ENCODE measurements at regions not wholly inside any gene's neighbourhood (a gene's known extent, or its start where the extent isn't known, plus 50 kb on each side); places are given as distances from the start of the nearest gene placed in this dataset.

DNA sequence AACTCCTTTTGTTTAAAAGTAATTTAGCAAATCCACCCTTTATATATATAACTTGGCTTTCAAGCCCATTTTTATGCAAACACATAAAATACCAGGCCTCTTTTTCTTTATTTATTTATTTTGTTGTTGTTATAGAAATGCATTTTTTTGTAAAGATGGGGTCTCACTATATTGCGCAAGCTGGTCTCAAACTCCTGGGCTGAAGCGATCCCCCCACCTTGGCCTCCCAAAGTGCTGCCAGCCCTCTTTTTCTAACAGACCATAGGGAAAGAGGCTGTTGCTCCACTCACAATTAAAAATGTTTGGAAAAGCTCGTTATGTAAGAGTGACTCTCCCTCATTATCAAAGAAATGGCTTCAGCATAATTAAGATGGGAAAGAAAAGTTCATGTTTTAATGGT lies 440.9 kb downstream of the HACE1 start:
- DNase-seq (ENCODE audit: low spot score): no peak

DNA sequence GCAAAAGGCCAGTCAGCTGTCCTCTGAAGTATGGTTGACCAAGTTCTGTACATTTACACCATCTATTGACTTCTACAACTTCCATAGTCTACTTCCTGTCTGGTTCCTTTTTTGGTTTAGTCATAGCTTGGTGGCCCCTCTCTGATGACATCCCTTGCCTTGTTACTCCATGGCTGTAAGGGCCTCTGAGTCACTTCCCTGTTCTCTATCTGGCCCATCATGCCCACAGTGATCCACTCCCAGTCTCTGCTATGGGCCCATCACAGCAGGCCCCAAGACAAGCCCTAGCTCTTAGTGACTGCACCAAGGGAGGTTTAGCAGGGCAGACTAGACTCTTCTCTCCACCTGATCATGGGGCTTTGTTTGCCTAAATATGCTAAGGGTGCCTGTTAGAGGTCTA lies 441.6 kb downstream of the HACE1 start:
- DNase-seq (ENCODE audit: low spot score): peak; percentile 53

DNA sequence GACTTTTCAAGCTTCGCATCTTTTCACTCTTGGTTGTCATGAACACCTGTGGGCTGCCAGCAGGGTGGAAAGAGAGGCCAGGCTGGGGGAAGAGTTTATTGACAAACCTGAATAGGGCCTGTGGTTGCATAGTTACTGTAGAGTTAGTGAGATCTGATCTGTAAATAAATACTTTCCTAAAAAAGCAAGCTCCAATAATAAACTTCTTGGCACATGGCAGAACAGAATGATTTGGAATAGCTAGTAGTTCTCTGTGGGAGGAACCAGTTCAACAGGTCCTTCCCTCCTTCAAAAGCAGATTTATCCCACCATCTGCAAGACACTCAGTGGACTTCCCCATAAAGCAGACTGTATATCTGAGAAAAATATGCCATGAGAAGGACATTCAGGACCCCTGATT lies 445.0 kb downstream of the HACE1 start:
- no peak for DNase-seq (ENCODE audit: low spot score)

DNA sequence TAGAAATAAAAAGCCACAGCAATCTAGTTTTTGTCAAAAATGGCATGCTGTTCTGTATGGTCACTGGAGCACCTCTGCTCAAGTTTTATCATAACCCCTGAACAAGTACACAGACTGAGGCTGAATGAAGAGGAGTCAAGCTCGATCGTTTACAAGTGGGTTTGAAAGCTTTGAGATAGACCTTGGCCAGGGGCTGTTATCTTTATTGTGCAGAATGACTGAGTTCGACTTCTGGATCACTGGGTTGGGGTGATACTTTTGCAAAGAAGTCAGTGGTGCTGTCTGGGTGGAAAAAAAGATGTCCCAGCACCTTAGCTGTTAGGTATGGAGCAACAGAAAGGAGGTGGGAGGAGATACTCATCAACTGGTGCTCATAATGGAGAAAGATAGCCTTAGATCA lies 446.0 kb downstream of the HACE1 start:
- DNase-seq (ENCODE audit: low spot score): no peak

DNA sequence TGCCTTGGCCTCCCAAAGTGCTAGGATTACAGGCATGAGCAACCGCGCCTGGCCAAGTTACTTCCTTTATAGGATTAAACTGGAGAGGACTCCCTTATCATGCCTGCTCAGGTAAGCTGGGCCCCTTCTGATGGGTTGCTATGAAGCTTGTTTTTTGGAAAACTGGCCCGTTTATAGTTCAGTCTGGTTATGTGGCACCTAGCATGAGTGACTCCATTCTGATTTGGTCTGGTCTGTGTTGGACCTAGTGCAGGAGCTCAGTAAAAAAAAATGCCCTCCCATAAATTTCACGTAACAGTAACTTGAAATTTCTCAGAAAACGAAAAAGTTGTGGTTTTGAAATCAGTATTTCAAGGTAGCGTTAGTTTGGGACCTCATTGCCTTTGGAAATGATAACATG lies 448.4 kb downstream of the HACE1 start:
- DNase-seq (ENCODE audit: low spot score): no peak

DNA sequence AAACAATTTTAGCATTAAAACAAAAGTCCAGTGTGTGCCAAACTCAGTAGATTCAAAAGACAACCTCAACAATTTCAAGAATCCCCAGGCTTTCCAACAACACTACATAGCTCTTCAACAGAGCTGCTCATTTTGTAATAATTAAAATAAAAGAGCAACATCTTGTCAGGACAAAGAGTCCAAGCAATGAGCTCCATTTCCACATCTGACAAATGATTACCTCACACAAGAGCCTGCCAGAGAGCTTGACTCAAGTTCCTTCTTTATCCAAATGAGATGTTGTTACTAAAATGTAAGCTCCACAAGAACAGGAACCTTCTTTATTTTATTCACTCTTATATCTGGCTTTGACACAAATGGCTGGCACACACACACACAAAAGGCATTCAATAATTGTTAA lies 449.8 kb downstream of the HACE1 start:
- peak; percentile 10 for DNase-seq (ENCODE audit: low spot score)

DNA sequence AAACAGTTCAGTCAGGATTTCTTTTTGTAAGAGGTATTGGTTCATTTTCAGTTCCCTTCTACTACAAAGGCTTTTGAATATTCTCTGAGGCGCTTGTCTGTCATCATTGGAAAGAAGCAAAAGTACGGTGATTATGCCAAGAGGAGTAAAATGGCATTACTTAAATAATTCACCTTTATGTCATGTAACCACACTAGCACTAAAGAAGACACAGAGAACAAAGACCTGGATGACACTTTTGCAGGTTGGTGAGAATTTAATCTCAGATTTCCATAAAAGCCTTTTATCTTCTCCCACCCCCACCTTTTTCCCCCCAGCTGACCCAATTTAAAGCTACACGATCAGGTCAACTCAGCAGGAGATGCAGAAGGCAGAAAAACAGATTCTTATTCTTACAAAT lies 451.8 kb downstream of the HACE1 start:
- no peak for DNase-seq (ENCODE audit: low spot score)

DNA sequence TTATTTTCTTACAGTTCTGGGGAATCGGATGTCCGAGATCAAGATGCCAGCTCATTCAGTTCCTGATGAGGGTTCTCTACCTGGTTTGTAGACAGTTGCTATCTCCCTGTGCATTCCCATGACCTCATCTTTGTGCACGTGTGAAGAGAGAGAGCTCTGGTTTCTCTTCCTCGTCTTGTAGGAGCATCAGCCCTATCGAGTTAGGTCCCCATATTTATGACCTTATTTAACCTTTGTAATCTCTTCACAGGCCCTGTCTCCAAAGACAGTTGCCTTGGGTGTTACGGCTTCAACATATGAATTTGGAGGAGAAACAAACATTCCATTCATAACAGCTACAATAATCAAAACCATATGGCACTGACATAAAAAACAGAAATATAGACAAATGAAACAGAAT lies 455.3 kb downstream of the HACE1 start:
- no peak for DNase-seq (ENCODE audit: low spot score)

DNA sequence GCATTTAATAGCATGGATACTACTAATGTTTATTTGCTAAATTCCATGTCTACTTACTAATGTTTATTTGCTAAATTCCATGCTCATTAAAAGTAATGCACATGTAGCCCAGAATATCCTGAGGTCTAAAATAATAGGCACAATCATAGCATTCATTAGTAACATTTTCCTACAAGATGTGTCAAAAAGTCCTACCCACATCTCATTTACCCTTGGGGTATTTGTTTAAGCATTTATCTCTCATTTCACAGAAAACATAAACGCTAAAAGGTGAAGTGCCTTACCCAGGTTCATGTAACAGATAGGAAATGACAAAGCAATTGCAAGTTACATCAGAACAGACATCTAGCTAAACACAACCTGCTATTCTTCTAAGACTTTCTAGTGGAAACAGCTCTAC lies 457.1 kb downstream of the HACE1 start:
- DNase-seq (ENCODE audit: low spot score): no peak

DNA sequence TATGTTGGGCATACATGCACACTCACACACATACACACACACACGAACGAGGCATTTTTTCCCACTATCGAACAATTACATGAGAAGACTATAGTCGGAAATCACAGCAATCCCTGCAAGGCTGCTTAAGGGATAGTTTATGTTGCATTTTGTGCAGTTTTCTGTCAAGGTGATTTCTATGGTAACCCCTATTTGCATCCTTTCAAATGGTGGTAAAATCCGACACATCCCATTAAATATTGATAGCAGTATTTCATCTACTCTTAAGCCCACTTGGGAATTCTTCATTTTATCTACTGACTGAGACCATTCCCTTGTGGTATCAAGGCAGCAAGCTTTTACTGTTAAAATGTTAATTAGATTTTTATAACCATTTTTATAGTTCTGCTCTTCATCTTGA lies 457.8 kb downstream of the HACE1 start:
- DNase-seq (ENCODE audit: low spot score): no peak

DNA sequence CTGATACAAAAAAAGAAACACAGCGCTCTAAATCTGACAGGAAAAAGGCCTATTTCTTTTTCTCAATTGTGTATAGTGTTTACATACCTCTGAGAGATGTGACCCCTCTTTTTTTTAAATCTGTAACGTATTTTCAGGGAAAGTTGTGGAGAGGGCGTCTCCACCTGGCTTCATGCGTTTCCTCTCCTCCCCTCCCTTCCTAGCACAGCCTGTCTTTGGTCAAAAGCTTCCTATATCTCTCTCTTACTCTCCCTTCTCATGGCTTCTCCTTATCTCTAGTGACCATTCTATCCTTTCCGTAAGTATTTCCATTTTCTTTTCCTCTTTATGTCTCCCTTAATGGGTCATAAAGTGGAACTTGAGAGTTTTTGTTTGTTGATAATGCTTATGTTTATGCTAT lies 458.9 kb downstream of the HACE1 start:
- DNase-seq (ENCODE audit: low spot score): no peak

DNA sequence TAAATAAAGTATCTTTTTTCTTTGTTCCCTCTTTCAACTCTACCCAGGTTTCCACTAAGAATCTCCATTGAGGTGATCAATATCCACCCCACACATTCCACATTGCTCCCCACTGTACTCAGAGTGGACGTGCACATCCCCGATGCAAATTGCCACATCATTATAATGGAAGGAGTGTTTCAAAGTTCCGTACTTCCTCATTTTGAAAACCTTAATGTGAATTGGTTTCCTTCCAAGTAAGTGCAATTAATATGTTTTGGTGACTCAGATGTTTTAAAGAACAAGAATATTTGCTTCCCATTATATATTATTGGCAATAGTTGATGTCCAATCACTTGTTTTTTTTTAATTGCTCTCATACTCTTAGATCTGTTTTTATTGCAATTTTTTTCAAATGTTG lies 463.6 kb downstream of the HACE1 start:
- DNase-seq (ENCODE audit: low spot score): no peak

DNA sequence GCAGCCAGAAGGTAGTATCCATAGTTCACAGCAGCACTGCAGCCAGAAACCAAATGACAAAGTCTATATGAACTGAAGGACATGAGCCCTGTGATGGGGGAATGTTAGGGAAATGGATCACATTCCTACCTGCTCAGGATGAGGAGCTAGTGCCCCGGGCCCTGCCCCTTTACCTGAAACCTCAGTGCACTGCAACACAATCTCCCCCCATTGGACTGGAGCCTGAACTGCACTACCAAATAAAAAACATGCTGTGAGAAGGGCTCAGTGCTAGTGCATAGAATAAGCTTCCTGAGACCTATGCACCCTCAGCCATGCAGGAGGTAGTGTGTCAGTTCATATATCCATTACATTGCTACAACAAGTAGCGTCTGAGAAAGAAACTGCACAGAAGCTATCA lies 477.8 kb downstream of the HACE1 start:
- DNase-seq (ENCODE audit: low spot score): no peak

DNA sequence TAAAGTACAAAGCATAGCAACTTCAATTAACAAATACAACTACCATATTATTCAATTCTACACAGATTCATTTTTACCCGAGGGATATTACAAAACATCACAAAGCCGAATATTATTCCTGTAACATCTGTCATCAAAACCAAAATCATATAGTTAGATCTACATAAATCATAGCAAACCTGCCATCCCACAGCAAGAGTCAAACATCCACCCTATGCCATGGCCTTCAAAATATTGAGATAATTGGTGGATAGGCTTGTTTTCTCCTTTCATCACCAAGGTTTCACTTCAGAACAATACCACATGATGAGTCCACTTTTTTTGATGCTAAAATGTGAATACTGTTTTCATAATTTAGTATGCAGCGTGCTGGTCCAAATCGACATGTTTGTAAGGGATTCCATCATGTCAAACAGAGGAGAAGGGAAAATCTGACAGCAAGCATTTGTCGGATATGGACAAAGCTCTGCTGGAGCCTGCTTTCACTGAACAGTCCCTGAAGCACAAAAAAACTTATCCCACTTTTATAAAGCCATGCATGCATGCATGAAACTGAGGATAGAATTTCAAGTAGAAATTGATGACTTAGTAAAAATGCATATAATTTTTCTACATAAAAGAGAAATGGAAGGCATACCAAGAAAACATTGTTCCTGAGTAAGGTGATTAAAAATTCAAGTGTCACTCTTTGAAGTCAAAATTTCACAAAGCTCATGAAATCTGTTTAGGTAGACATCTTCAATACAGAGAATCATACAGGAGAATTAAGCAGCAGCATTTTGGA lies 494.1 kb downstream of the HACE1 start:
- DNase-seq (ENCODE audit: low spot score): no peak

DNA sequence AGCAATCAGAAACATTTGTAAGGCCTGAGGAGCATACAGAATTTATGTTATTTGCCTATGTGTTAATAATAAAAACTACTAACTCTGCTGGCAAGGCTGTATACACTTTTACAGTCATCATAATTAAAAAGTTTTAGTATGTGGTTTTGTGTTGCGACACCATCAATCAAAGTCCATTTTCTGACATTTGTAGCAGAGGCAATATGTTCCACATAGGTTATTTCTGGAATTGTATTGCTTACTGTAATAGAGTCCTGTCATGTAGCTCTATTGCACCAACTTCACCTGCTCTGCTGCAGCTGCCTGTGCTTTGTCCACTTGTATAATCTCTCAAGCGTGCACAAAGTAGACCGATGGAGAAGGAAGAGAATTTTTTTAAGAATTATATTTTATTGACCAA lies 501.8 kb downstream of the HACE1 start:
- no peak for DNase-seq (ENCODE audit: low spot score)

DNA sequence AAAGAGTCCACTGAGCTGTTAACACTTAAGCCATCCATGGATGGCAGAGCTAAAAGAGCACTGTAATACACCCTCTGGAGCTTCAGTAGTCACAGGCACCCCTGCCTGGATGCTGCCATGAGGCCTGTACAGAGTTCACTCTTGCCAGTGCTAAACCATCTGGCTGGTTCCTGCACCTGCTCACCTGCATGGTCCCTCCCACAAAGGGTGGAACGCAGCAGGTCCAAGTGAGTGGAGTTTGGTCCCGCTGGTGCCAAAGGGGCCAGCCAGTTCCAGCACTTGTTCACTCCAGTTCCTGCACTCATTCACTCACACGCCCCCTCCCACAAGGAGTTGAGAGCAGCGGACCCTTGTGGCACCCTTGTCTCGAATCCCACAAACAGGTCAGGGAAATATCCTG lies 503.5 kb downstream of the HACE1 start:
- DNase-seq (ENCODE audit: low spot score): no peak

DNA sequence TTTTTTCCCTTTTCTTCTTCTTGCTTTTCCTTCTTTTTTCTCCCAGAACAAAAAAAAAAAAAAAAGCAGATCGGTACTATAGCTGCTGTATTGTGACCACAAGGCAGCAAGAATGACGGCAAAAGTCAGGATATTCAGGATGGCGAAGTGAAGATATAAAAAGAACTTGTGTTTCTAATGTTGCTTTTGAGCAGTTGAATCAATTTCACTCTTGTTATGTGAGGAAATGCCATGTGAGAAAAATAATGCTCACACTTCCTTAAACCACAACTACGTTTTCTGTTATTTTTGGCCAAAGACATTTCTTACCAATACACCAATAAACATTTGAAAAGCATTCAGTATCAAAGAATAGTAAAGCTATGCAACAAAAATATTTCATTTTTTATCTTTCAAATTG lies 510.5 kb downstream of the HACE1 start:
- no peak for DNase-seq (ENCODE audit: low spot score)

DNA sequence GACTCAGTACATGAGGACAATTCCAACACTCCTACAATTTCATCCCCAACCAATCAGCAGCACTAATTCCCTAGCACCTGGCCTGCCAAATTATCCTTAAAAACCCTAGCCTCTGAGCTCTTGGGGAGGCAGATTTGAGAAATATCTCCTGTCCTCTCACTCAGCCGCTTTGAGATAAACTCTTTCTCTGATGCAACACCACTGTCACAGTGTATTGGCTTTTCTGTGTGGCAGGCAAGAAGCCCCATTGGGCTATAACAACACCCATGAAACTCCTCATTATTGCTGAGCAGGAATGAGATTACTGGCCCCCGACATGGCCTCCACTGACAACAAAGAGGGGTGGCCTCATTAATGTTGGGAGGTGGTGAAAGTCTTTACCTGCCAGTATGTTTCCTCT lies 515.5 kb downstream of the HACE1 start:
- no peak for DNase-seq (ENCODE audit: low spot score)

DNA sequence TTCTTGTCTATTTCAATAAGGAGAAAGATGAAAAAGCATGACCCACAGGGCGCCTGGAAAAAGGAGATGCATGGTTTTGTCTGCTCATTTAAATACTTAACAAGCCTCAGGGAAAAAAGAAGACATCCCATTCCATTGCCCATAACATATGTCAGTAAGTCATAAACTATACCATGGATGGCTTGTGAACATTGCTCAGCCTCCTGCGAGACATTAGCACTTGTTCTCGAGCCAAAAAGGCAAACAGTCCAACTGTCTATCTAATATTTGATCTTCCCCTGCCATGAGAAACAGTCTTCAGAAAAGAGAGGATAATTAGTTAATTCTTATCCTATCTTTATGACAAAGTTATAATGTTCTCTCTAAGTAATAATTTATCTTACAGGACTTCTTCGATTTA lies 527.4 kb downstream of the HACE1 start:
- no peak for DNase-seq (ENCODE audit: low spot score)

DNA sequence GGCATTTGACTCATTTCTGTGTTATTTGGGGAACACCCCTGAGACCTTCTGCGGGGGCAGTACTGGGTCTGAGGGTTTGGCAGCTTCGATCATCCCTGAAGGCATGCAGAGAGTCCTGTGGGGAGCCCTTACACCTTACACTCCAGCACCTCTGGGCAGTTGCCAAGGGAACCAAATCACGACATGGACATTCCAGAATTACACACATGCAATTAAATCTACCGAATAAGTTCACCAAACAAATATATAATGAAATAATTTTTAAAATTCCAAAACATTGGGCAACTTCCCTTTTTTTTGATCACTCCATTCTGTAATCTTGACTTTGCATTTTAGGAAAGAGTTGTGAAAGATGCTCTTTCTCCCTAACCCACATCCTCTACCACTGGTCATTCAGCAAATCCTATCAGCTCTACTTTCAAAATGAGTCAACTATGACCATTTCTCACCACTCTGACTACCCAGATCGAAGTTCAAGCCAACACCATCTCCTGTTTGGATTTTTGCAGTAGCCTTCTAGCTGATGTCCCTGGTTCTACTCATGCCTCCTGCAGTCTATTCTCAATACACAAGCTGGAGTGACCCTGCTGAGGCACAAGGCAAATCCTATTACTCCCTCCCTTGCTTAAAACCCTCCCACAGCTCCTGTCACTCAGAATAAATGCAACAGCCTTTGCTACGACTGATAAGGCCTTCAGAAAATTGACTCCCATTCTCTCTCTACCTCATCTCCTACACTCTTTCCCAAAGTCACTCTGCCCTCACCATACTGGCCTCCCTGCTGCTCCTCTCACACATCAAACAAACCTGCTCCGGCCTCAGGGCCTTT lies 533.3 kb downstream of the HACE1 start:
- peak; percentile 30 for DNase-seq (ENCODE audit: low spot score)

DNA sequence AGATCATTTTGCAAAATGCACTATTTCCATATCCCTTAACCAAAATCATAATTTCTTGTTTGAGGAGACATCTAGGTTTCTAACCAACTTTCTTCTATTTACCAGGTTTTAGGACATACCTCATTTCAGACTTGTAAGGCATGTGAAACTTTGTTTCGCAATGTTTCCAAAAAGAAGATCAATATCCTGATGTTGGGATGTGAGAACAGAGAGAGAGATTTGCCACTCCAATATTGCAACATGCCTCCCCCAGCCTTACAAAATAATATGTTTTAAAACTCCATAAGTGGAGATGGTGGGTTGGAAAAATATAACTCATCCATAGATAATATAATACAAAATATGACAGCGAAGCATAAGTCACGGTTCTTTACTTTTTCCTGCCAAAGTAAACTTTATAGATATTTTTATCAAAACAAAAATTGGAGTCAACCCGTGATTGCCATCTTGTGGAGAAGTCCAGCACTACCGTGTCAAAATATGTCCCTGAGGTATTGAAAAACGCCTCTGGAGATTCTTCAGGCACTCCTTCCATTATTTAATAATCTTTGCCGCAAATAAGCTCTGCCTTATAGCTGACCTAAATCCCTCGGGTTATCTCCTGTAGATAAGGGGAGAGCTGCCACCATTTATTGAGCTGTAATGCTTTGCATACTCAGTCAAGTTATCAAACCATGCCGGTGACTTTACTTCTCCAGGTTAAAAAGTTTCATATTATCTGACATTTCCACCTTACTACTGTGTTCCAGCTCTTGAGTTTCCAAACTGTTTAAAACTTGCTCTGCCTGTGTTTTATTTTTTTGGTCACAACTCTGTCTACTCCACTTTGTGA lies 534.2 kb downstream of the HACE1 start:
- DNase-seq (ENCODE audit: low spot score): peak; percentile 51

DNA sequence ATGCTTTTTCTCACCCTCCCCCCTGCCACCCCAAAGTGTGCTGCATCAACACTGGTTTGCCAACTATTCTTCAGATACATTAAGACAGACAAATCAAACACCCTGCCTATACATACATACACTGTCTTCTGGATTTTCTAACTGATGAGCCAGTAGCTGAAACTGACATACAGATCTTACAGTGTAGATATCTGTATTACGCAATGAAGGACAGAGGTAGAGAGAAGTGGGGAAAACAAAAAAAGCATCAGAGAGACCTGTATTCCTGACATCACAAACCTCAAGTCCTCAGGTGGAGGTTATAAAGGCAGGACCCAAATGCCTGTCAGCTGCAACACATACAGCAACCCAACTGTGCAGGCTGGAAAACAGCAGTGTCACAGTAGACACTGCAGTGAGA lies 535.4 kb downstream of the HACE1 start:
- no peak for DNase-seq (ENCODE audit: low spot score)

DNA sequence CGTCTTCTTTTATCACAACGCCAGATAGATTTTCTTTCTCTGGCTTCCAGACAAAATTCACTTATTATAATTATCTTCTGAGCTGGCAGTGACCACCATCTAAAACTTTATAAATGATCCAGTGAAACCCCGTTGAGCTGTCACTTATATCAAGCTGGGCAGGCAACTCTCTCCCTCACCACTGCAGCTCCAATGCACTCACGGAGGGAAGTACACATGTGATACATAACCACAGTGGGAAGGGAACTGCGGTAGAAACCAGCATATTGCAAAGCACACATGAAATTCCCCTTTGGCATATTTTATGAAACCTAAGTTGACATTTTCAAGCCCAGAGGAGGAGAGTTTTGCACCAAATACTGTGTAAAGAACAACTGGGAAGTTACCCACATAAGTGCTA lies 536.9 kb downstream of the HACE1 start:
- DNase-seq (ENCODE audit: low spot score): no peak

Data from RKO (cell line).